ENCODE measurements at regions not wholly inside any gene's neighbourhood (a gene's known extent, or its start where the extent isn't known, plus 50 kb on each side); places are given as distances from the start of the nearest gene placed in this dataset.

GRCh38 chr9:13529321-13530104, 250.0 kb upstream of the MPDZ start:
- no peak for DNase-seq

DNA sequence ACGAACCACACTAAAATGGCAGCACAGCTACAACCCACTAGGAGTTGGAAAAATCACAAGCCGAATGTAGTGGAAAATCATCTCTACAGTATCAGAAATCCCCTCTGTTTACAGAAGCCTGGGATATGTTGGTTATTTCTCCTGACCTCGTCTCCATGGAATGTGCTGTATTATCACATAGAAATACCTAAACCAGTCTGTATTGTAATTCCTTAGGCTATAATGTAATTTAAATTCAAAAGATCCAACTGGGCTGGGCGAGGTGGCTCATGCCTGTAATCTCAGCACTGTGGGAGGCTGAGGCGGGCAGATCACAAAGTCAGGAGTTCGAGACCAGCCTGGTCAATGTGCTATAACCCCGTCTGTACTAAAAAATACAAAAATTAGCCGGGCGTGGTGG, 244.8 kb upstream of the MPDZ start:
- no peak for DNase-seq

DNA sequence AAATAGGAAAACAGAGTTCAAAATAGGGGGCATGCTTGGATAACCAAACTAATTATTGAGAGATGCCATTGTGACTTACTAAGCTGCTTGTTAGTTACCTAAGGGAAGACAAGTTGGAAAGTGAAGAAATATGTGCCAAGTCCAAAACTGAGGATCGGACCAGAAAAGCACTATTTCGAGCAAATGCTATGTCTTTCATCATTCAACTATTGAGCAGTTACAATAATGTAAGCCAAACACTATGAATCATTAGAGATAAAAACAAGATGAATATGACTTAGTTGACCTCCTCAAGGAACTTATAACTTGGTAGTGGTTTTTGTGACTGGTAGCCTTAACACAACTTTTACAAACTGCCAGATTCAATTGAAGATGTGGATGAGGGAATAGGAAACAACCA, 240.6 kb upstream of the MPDZ start:
- no peak for DNase-seq

DNA sequence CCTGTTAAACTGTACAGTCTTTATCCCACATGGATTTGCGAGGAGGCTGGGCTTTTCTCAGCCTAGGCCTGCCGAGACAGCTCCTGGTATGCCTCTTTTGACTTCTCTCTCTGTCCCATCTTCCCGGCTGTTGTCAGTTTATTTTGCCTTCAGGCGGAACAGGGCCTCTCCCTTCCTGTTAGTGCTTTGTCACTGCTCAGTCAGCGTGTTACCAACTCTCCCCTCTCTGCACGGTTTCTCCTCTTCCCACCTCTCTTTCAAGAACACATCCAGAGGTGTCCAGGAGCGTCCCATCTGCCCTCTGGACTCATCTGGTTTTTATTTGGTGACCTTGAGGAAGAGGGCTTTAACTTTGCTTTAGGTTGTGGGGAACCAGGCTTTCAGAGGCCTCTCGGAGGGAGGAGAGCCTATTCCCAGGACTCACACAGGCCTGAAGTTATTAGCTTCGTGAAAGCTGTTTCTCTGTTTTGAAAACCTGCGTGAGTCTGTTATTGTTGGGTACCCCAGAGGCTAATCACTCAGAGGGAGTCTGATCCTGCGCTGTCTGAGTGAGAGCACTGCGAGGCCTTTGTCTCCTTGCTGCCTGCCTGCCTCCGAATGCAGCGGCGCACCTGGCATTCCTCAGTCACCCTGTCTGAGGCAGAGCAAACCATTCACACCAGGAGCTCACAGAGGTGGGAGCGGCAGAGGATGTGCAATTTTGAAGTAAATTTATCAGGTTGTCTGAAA, 234.4 kb upstream of the MPDZ start:
- DNase-seq, result peak; percentile 5

DNA sequence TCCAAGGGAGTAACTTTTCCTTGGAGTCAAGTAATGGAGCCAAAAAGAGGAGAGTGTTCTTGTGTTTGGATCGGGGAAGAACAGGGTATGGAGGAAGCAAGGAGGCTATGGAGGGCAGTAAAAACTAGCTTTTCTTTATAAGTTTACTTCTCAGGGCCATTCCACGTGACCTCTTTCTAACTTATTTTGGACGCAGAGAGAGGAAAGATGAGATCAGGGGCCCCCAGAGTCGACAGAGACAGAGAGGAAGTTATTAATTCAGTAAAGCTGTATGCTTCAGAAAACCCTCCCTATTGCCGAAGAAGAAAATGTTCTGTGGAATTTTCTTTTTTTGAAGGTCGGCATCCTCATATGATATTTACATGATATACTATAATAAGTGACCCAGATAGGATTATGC, 233.8 kb upstream of the MPDZ start:
- peak; percentile 1 for DNase-seq

- no peak for DNase-seq
Observed at GRCh38 chr9:13508681-13509080, 229.2 kb upstream of the MPDZ start.

GRCh38 chr9:13508086-13508485, 228.6 kb upstream of the MPDZ start:
- DNase-seq, result no peak

GRCh38 chr9:13505797-13506196, 226.3 kb upstream of the MPDZ start:
- no peak for DNase-seq

DNA sequence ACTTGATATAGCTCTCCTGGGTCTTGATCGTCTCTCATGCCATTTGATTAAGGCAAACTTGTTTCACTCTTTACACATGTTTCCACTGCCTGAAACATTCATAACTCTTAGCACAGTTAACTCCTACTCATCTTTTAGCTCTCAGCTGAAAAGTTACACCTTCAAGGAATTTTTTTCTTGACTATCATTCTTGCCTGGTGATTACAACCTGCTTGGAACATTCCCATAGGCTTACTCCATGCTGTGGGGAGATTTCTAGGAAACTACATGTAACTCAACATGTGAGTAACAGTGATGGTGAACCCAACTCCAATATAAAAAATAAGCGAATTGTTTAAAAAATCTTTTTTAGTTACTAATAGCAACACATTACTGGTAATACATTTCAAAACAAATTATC, 224.1 kb upstream of the MPDZ start:
- no peak for DNase-seq

DNA sequence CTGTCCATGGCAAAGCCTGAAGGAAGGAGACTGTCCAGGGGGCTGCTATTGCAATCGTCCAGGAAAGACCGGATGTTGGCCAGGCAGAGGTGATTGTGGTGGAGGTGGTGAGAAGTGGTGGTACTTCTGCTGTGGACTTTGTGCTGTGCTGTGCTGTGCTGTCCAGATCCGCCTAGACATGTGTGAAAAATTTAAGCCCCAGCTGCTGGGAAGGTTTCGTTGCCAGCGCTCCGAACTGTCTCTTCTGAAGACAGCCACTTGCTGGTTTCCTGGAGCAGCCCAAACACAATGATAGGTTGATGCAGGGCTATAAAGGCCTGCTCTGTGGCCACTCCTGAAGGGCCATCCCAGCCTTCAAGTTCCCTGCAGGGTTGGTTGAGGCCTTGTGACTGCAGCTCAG, 223.0 kb upstream of the MPDZ start:
- DNase-seq, result no peak

- DNase-seq, result no peak
Observed at GRCh38 chr9:13501018-13501417, 221.5 kb upstream of the MPDZ start.

DNA sequence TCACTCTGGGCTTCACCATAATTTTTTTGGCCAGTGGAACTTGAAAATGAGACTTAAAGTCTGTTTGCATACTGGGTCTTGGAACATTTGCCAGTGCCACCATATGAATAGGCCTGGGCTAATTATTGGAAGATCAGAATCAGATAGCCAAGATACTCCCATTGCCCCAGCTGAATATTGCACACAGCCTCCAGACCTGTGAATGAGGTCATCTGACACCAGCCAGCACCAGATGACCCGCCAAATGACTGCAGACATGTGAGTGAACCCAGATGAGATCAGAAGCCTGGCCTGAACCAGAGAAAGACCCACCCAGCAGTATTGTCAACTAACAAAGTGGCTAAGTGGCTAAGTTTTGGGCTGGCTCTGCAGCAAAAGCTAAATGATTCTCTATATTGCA, 220.5 kb upstream of the MPDZ start:
- no peak for DNase-seq

DNA sequence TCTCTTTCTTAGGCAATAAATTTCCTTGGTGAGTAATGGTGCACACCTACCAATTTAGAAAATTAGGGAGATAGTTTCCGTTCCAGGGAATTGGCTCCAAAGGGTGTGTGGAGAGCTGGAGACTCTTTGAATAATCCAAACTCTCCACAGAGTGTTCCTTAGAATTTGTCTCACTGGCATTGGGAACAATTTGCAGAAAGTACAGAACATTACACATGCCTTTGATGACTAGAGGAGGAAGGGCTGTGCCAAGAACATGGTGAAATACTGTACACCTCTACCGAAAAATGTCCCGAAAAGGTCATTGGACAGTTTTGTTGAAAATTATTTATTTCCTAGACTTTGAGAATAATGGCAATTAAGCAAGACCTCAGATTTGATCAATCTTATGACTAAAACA, 214.2 kb upstream of the MPDZ start:
- no peak for DNase-seq

DNA sequence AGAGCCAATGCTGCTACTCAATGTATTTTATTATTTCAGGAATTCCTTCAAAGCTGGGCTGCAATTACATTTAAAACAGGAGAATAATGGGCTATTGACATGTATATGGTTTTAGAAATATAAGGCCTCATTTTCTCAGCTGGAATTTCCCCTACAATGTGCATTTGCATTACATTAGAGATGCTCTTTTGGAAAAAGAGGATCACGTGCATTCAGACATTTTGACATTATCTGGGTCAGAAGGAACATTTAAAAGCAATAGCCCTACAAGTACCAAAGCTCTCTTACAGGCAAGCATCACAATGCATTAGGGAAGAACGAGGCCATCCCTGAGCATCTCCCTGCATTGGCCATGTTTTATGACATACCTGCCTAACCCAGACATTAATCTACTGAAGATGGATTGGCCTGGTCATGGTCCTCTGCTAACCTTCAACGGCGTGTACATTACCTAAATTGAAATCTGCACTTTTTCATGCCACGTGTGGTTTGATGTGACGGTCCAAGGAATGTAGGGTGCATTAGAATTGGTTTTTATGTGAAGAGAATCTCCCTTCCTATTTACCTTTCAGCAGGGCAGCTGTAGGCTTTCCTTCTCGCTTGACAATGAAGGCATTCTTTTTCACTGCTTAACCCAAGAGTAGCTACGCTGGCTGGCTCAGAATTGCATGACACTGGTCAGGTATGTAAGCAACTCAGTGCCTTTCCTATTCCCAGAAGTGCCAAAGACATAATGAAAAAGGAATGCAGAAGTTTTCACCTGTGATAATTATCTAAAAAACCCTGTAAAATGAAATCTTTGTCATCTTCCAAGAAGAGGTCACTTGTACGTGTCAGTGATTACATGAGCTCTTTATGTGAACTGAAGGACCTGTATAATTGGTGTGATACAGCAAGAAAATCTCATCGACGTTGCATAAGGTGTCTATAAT, 212.3 kb upstream of the MPDZ start:
- DNase-seq, result no peak

GRCh38 chr9:13491138-13491492, 211.6 kb upstream of the MPDZ start:
- no peak for DNase-seq

DNA sequence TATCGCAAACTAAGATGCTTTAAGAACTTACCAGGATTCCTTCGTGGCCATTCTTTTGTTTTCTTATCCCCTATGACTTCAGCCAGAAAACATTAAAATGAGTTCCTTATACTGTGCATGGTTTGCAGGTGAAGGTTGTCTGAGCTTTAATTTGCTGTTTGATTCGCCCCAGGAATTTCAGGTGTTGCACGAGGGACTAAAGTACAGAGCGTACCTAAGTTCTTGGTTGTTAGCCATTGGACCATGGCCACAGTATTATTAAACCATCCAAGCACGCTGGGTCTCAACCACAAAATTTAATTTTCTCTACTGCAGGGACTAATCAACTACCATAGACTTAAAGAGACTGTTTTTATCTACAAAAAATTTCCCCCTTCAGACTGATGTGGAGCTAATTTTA, 208.4 kb upstream of the MPDZ start:
- DNase-seq, result no peak

- no peak for DNase-seq
Observed at GRCh38 chr9:13487498-13487897, 208.0 kb upstream of the MPDZ start.

GRCh38 chr9:13487071-13487470, 207.6 kb upstream of the MPDZ start:
- DNase-seq, result no peak

DNA sequence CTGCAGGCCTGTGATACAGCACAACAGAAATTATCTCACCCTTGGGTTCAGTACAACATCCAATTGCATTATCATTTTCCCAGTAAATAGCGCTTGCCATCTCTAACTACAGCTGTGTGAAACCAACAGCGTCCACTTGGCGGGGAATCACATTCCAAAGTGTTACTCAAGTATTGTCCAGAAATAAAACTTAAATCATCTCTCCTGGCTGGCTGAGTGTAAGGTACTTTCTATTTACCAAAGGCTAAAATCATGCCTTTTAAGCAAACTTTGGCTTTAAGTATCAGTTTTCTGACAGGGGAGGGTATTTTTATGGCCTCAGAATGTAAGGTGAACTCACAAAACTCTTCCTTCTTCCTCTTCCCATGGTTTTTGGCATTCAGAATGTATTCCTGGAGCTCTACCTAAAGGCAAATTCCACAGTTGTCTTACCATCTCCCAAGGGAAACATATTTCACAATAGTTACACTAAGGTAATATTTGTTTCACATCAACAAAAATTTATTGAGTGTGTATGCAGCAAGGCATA, 205.6 kb upstream of the MPDZ start:
- no peak for DNase-seq

- no peak for DNase-seq
Observed at GRCh38 chr9:13484186-13484585, 204.7 kb upstream of the MPDZ start.

DNA sequence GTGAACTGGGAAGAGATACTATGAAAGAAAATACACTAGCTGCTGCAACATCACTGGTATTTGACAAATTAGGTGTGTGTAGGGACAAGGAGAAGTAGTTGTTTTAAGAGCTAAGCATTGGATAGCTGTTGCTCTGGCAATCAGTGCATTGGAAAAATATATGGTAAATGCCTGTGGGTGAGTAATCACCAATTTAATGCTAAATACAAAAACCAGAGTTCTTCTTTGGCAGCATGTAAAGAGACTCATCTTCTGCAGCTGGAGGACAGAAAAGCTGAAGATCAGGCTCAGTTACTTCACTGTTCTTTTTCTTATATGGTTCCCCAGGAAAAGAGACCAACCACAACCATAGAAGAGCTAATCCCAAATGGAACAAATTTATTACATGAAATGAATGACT, 201.8 kb upstream of the MPDZ start:
- DNase-seq, result no peak

GRCh38 chr9:13480693-13481092, 201.2 kb upstream of the MPDZ start:
- DNase-seq, result no peak

DNA sequence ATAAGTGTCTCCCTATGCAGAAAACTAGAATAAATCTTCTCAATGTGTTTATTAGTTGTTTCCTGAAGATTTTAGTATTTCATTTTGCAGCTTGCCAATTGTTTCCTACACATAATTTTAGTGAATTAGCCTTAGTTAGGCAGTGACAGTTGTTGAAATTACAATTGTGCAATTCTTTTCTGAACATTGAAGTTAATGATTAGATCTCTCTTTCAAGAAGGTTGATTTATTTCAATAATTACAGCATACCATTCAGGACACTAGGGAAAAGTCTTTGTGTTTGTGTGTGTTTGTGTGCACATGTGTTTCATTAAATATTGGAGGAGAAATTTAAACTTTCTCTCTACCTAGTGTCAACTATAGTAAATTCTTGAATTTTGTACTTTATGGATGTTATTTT, 199.6 kb upstream of the MPDZ start:
- no peak for DNase-seq
